ENCODE measurements at regions not wholly inside any gene's neighbourhood (a gene's known extent, or its start where the extent isn't known, plus 50 kb on each side); places are given as distances from the start of the nearest gene placed in this dataset.

DNA sequence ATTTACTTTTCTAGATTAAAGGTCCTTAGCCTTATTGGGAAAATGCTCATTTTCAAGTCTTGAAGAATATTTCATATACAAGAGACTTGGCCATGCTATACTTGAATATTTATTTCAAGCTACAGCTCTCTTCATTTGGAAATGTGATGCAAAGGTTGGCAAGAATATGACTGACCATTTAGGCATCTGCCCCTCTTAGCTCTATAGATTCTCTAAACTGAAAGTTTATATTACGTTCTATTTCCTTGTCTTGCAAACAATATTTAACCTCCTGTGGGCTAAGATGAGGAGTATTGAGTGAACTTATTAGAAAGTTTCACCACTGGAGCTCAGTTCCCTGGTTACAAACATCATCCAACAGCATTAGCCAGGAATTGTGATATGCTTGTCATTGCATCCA, 593.1 kb downstream of the MAT2B start:
- DNase-seq: no peak
- Mint-ChIP-seq H3K4me3 (no peak overlapping the region), H3K27me3 (ENCODE audit: low read depth in 2 of 2) (no peaks in the 10 kb centered on the region), H3K9me3 (peaks cover 0 to 3% of the 10 kb centered on the region in 2 donors), H3K36me3 (no peaks in the 10 kb centered on the region), H3K27ac (no peak overlapping the region), H3K4me1 (no peaks in the 10 kb centered on the region)
- no peaks in the 10 kb centered on the region for H3K36me3 ChIP-seq (ENCODE audit: control insufficient read depth, insufficient read depth, low read length)
- ATAC-seq: no peak
- no CpG with 5 or more reads among the region's 1 CpG for WGBS (ENCODE audit: insufficient coverage)
- no peaks in the 10 kb centered on the region for H3K9me3 ChIP-seq (ENCODE audit: control insufficient read depth, insufficient read depth, low read length)
- TF ChIP-seq, protein P1, sequence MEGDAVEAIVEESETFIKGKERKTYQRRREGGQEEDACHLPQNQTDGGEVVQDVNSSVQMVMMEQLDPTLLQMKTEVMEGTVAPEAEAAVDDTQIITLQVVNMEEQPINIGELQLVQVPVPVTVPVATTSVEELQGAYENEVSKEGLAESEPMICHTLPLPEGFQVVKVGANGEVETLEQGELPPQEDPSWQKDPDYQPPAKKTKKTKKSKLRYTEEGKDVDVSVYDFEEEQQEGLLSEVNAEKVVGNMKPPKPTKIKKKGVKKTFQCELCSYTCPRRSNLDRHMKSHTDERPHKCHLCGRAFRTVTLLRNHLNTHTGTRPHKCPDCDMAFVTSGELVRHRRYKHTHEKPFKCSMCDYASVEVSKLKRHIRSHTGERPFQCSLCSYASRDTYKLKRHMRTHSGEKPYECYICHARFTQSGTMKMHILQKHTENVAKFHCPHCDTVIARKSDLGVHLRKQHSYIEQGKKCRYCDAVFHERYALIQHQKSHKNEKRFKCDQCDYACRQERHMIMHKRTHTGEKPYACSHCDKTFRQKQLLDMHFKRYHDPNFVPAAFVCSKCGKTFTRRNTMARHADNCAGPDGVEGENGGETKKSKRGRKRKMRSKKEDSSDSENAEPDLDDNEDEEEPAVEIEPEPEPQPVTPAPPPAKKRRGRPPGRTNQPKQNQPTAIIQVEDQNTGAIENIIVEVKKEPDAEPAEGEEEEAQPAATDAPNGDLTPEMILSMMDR (IDR thresholded peaks at IDR 0.05): no peak
- H3K27ac ChIP-seq (ENCODE audit: low read length): no peak overlapping the region
- intact Hi-C loops (cut with micrococcal nuclease): no loop called here
- no peak overlapping the region for H3K4me3 ChIP-seq (ENCODE audit: low read length)
- no peaks in the 10 kb centered on the region for H3K4me1 ChIP-seq (ENCODE audit: control insufficient read depth, insufficient read depth, low read length)
- H3K27me3 ChIP-seq (ENCODE audit: control insufficient read depth, insufficient read depth, low read length): no peaks in the 10 kb centered on the region

DNA sequence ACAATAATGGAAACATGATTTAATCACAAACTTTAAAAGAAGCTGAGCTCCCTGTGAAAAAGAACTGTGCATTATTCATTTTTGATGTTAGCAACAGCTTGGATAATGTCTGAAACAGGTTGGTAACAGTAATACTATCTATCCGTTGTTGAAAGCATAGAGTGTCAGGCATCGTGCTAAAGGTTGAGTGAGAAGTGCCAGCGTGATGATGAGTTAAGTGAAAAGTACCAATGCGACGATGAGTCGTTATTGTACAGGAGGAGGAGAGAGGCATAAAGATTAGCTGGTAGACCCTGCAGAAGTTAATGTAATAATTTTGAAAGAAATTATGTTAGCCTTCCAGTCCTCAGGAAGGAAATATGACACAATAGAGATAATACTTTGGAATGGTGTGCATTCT, 593.6 kb downstream of the MAT2B start:
- intact Hi-C loops (cut with micrococcal nuclease): no loop called here
- H3K27ac ChIP-seq (ENCODE audit: low read length): no peak overlapping the region
- Mint-ChIP-seq H3K4me1 (no peaks in the 10 kb centered on the region), H3K4me3 (no peak overlapping the region), H3K27ac (no peak overlapping the region), H3K9me3 (peaks cover 0 to 3% of the 10 kb centered on the region in 2 donors), H3K36me3 (no peaks in the 10 kb centered on the region), H3K27me3 (ENCODE audit: low read depth in 2 of 2) (no peaks in the 10 kb centered on the region)
- TF ChIP-seq, protein P1 (IDR thresholded peaks at IDR 0.05): no peak
- H3K36me3 ChIP-seq (ENCODE audit: control insufficient read depth, insufficient read depth, low read length): no peaks in the 10 kb centered on the region
- ATAC-seq (no peak), DNase-seq (no peak)
- no peaks in the 10 kb centered on the region for H3K27me3 ChIP-seq (ENCODE audit: control insufficient read depth, insufficient read depth, low read length)
- no peaks in the 10 kb centered on the region for H3K9me3 ChIP-seq (ENCODE audit: control insufficient read depth, insufficient read depth, low read length)
- H3K4me1 ChIP-seq (ENCODE audit: control insufficient read depth, insufficient read depth, low read length): no peaks in the 10 kb centered on the region
- 88% methylated on average over 6 of the region's 6 CpGs for WGBS (ENCODE audit: insufficient coverage)
- H3K4me3 ChIP-seq (ENCODE audit: low read length): no peak overlapping the region

DNA sequence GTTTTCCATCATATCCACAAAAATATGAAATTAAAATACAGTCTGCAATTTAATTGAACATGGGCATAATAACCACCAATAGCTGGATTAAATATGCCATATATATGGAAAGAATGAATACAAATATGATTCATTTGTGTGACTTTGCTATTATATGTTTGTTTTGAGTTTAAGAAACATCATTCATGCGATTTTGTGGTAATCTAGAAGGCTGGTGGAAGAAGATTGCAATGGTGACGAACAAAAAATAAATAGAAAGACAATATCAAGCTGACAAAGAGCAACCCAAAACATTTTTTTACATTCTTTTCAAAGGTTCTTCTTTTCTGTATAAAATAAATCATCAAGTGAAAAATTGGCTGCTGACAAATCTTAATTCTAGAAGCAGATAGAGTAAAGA, 610.0 kb downstream of the MAT2B start:
- Histone ChIP-seq H3K27ac (ENCODE audit: low read length) (no peak overlapping the region), H3K9me3 (ENCODE audit: control insufficient read depth, insufficient read depth, low read length) (no peaks in the 10 kb centered on the region), H3K4me1 (ENCODE audit: control insufficient read depth, insufficient read depth, low read length) (no peaks in the 10 kb centered on the region), H3K36me3 (ENCODE audit: control insufficient read depth, insufficient read depth, low read length) (no peaks in the 10 kb centered on the region), H3K27me3 (ENCODE audit: control insufficient read depth, insufficient read depth, low read length) (no peaks in the 10 kb centered on the region), H3K4me3 (ENCODE audit: low read length) (no peak overlapping the region)
- WGBS (ENCODE audit: insufficient coverage): 58% methylated on average over 2 of the region's 2 CpGs
- Mint-ChIP-seq H3K27ac (no peak overlapping the region), H3K9me3 (peaks cover 10 to 15% of the 10 kb centered on the region in 2 donors), H3K4me1 (no peaks in the 10 kb centered on the region), H3K36me3 (no peaks in the 10 kb centered on the region), H3K27me3 (ENCODE audit: low read depth in 2 of 2) (no peaks in the 10 kb centered on the region), H3K4me3 (no peak overlapping the region)
- intact Hi-C loops (cut with micrococcal nuclease): no loop called here
- no peak for ATAC-seq
- DNase-seq: no peak
- TF ChIP-seq, protein P1 (IDR thresholded peaks at IDR 0.05): no peak

DNA sequence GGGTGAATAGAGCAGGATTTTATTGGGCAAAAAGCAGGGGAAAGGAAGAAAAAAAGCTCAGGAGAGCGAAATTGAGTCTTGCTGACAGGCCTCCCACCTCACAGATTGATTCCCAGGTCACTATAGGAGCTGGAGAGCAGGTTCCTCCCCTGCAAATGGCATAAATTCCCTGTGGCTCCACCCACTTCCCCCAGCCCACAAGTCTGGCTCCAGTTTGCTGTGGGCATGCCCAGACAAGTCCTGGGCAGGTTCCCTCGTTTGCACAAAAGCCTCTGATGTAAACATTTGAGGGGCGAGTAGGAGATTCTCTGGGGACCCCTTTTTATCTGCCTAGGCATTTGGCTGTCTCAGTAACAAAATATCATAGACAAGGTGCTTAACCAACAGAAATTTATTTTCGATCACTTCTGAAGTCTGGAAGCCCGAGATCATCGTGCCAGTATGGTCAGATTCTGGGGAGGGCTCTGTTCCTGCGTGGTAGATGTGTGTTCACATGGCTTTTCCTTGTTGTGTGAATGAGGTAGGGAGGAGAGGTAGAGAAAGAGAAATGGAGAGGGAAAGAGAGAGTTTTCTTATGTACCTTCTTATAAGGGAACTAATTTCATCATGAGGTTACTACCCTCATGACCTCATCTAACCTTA, 614.5 kb downstream of the MAT2B start:
- intact Hi-C loops (cut with micrococcal nuclease): no loop called here
- no peak for ATAC-seq
- H3K4me3 Mint-ChIP-seq: no peak overlapping the region

More for the DNA sequence above, 614.5 kb downstream of the MAT2B start:
- no peaks in the 10 kb centered on the region for H3K4me1 Mint-ChIP-seq
- H3K36me3 Mint-ChIP-seq: no peaks in the 10 kb centered on the region
- no peaks in the 10 kb centered on the region for H3K27me3 Mint-ChIP-seq (ENCODE audit: low read depth in 2 of 2)
- Histone ChIP-seq H3K4me1 (ENCODE audit: control insufficient read depth, insufficient read depth, low read length) (no peaks in the 10 kb centered on the region), H3K36me3 (ENCODE audit: control insufficient read depth, insufficient read depth, low read length) (no peaks in the 10 kb centered on the region), H3K9me3 (ENCODE audit: control insufficient read depth, insufficient read depth, low read length) (no peaks in the 10 kb centered on the region), H3K27ac (ENCODE audit: low read length) (no peak overlapping the region), H3K4me3 (ENCODE audit: low read length) (no peak overlapping the region), H3K27me3 (ENCODE audit: control insufficient read depth, insufficient read depth, low read length) (no peaks in the 10 kb centered on the region)
- H3K9me3 Mint-ChIP-seq: peaks cover 5 to 10% of the 10 kb centered on the region in 2 donors
- no peak for DNase-seq
- TF ChIP-seq, protein P1 (IDR thresholded peaks at IDR 0.05): no peak
- WGBS (ENCODE audit: insufficient coverage): 68% methylated on average over 7 of the region's 7 CpGs
- no peak overlapping the region for H3K27ac Mint-ChIP-seq

Data from natural killer cell (primary cell).